ENCODE measurements at regions not wholly inside any gene's neighbourhood (a gene's known extent, or its start where the extent isn't known, plus 50 kb on each side); places are given as distances from the start of the nearest gene placed in this dataset.

DNA sequence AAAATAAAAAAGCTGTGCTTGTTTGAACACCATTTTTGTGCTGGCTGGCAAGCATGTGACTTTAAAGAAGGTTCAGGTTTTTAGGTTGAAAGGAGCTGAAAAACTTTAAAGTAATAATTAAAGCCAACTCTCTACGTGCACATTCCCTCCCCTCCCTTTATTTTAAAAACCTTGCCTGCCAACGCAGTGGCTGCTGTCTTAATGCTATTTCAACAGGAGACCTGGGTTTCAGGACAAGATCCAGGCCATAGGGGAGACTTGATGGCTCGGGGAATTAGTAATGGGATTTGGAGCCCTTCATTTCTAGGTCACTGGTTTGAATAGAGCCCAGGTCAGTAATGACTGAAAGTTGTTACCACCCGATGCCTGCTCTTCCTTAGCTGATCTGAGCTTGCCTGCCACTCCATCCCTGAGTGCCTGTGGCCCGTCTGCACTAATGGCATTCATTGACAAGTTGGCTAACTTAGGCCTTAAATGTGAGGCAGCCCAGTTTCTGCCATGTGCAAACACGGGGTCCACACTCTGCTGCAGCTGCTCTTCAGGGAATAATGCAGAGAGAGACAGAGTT is 1233.2 kb upstream of the ZEB2 start (continued):
- TF ChIP-seq GLIS1 (tag by site-specific recombination; IDR thresholded peaks at IDR 0.05) (no peak), ZNF677 (tag by site-specific recombination; IDR thresholded peaks at IDR 0.05) (no peak), ZNF747 (tag by site-specific recombination; IDR thresholded peaks at IDR 0.05) (no peak), ZNF561 (tag by site-specific recombination; IDR thresholded peaks at IDR 0.05; ENCODE audit: borderline replicate concordance) (no peak), MEIS1 (CRISPR knock-in tag; IDR thresholded peaks at IDR 0.05; ENCODE audit: borderline replicate concordance) (no peak), YY2 (tag by site-specific recombination; IDR thresholded peaks at IDR 0.05) (no peak)

DNA sequence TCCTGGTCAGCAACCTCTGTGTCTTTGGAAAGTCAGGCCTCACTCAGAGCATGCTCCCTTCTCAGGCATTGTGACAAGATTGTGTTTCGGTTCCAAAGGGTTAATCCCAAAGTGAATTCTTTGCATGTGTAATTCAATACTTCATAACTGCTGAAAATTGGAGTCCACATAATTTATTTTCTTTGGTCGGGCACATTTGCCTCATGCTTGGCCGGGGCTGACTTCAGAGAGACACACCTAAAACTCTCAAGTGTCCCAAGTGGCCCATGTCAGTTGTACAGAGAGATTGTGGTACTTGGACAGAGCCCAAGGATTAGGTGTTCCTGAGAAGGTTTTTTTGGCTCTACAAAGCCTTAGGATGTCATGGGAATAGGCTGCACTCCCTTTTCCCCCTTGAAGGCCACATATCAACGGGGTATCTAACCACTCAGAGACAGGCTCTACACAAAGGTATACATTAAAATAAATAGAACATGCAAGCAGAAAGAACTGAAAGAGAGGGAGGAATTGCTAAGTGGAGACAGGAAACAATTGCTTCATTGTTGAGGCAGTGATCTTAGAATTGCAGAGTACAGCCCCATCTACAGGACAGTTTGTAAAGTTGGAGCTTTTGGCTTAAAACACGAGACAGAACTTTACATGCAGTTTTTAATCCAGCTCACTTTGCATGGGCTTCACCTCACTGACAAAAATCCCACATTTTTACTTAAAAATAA is 1232.3 kb upstream of the ZEB2 start:
- Histone ChIP-seq H3K4me1 (ENCODE audit: control insufficient read depth, insufficient read depth, low read length) (peaks cover 12% of the 10 kb centered on the region), H3K36me3 (ENCODE audit: control insufficient read depth in 2 of 2, insufficient read depth in 1 of 2, low read length in 2 of 2) (no peaks in the 10 kb centered on the region), H3K9me3 (ENCODE audit: control insufficient read depth, insufficient read depth, low read depth, low read length) (no peaks in the 10 kb centered on the region), H3K27ac (ENCODE audit: extremely low read depth, low read depth, low read length) (peak overlapping the region; percentile 38), H3K4me3 (ENCODE audit: low read depth, low read length) (no peak overlapping the region)
- POLR2A ChIA-PET = interaction anchor here (0.5 kb wide), 1 partner anchor 165 kb away, joined by 7 read pairs; no protein-coding TSS in a partner anchor
- CTCF ChIA-PET = interaction anchor here (0.6 to 1.2 kb wide), 11 partner anchors 9 to 1228 kb away, joined by 3 to 7 read pairs (median 3); no protein-coding TSS in a partner anchor
- TF ChIP-seq ZNF629 (tag by site-specific recombination; IDR thresholded peaks at IDR 0.05) = no peak
- no peak for TF ChIP-seq ZNF626 (tag by site-specific recombination; IDR thresholded peaks at IDR 0.05)
- TF ChIP-seq, protein P1, sequence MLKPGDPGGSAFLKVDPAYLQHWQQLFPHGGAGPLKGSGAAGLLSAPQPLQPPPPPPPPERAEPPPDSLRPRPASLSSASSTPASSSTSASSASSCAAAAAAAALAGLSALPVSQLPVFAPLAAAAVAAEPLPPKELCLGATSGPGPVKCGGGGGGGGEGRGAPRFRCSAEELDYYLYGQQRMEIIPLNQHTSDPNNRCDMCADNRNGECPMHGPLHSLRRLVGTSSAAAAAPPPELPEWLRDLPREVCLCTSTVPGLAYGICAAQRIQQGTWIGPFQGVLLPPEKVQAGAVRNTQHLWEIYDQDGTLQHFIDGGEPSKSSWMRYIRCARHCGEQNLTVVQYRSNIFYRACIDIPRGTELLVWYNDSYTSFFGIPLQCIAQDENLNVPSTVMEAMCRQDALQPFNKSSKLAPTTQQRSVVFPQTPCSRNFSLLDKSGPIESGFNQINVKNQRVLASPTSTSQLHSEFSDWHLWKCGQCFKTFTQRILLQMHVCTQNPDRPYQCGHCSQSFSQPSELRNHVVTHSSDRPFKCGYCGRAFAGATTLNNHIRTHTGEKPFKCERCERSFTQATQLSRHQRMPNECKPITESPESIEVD (tag by site-specific recombination; IDR thresholded peaks at IDR 0.05) = 0 out of 2 replicates have a peak, but pooled peaks have one; percentile 19
- TF ChIP-seq, protein P2, sequence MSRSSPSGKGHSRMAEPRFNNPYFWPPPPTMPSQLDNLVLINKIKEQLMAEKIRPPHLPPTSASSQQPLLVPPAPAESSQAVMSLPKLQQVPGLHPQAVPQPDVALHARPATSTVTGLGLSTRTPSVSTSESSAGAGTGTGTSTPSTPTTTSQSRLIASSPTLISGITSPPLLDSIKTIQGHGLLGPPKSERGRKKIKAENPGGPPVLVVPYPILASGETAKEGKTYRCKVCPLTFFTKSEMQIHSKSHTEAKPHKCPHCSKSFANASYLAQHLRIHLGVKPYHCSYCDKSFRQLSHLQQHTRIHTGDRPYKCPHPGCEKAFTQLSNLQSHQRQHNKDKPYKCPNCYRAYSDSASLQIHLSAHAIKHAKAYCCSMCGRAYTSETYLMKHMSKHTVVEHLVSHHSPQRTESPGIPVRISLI (tag by site-specific recombination; IDR thresholded peaks at IDR 0.05) = no peak
- TF ChIP-seq, protein P3, sequence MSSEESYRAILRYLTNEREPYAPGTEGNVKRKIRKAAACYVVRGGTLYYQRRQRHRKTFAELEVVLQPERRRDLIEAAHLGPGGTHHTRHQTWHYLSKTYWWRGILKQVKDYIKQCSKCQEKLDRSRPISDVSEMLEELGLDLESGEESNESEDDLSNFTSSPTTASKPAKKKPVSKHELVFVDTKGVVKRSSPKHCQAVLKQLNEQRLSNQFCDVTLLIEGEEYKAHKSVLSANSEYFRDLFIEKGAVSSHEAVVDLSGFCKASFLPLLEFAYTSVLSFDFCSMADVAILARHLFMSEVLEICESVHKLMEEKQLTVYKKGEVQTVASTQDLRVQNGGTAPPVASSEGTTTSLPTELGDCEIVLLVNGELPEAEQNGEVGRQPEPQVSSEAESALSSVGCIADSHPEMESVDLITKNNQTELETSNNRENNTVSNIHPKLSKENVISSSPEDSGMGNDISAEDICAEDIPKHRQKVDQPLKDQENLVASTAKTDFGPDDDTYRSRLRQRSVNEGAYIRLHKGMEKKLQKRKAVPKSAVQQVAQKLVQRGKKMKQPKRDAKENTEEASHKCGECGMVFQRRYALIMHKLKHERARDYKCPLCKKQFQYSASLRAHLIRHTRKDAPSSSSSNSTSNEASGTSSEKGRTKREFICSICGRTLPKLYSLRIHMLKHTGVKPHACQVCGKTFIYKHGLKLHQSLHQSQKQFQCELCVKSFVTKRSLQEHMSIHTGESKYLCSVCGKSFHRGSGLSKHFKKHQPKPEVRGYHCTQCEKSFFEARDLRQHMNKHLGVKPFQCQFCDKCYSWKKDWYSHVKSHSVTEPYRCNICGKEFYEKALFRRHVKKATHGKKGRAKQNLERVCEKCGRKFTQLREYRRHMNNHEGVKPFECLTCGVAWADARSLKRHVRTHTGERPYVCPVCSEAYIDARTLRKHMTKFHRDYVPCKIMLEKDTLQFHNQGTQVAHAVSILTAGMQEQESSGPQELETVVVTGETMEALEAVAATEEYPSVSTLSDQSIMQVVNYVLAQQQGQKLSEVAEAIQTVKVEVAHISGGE (tag by site-specific recombination; conservative IDR thresholded peaks at IDR 0.05; ENCODE audit: low read depth) = peak; percentile 33; the same call in 1 of the 2 replicates
- TF ChIP-seq ZFP3 (tag by site-specific recombination; IDR thresholded peaks at IDR 0.05; ENCODE audit: low read depth) = no peak
- no peak for TF ChIP-seq ZNF747 (tag by site-specific recombination; IDR thresholded peaks at IDR 0.05)
- no peak for TF ChIP-seq ZNF157 (tag by site-specific recombination; IDR thresholded peaks at IDR 0.05)
- TF ChIP-seq, protein P4, sequence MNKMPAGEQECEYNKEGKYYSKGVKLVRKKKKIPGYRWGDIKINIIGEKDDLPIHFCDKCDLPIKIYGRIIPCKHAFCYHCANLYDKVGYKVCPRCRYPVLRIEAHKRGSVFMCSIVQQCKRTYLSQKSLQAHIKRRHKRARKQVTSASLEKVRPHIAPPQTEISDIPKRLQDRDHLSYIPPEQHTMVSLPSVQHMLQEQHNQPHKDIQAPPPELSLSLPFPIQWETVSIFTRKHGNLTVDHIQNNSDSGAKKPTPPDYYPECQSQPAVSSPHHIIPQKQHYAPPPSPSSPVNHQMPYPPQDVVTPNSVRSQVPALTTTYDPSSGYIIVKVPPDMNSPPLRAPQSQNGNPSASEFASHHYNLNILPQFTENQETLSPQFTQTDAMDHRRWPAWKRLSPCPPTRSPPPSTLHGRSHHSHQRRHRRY (tag by site-specific recombination; IDR thresholded peaks at IDR 0.05) = no peak
- TF ChIP-seq ZBTB1 (tag by site-specific recombination; IDR thresholded peaks at IDR 0.05) = no peak
- no peak for TF ChIP-seq ZNF146 (tag by site-specific recombination; IDR thresholded peaks at IDR 0.05)
- no peak for TF ChIP-seq HOXD13 (CRISPR knock-in tag; IDR thresholded peaks at IDR 0.05; ENCODE audit: borderline replicate concordance)
- TF ChIP-seq ZNF24 (tag by site-specific recombination; IDR thresholded peaks at IDR 0.05) = no peak
- no peak for TF ChIP-seq ZNF37A (tag by site-specific recombination; IDR thresholded peaks at IDR 0.05)
- TF ChIP-seq GLIS1 (tag by site-specific recombination; IDR thresholded peaks at IDR 0.05) = no peak
- TF ChIP-seq ZNF473 (tag by site-specific recombination; IDR thresholded peaks at IDR 0.05) = no peak
- TF ChIP-seq HOXA7 (CRISPR knock-in tag; IDR thresholded peaks at IDR 0.05; ENCODE audit: borderline replicate concordance) = no peak
- TF ChIP-seq, protein P5, sequence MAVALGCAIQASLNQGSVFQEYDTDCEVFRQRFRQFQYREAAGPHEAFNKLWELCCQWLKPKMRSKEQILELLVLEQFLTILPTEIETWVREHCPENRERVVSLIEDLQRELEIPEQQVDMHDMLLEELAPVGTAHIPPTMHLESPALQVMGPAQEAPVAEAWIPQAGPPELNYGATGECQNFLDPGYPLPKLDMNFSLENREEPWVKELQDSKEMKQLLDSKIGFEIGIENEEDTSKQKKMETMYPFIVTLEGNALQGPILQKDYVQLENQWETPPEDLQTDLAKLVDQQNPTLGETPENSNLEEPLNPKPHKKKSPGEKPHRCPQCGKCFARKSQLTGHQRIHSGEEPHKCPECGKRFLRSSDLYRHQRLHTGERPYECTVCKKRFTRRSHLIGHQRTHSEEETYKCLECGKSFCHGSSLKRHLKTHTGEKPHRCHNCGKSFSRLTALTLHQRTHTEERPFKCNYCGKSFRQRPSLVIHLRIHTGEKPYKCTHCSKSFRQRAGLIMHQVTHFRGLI (tag by site-specific recombination; IDR thresholded peaks at IDR 0.05) = no peak
- no peak for TF ChIP-seq ZNF114 (tag by site-specific recombination; IDR thresholded peaks at IDR 0.05)
- no peak for TF ChIP-seq ZNF350 (tag by site-specific recombination; IDR thresholded peaks at IDR 0.05)
- no peak for TF ChIP-seq KLF7 (tag by site-specific recombination; IDR thresholded peaks at IDR 0.05; ENCODE audit: borderline replicate concordance)
- 0 out of 2 replicates have a peak, but pooled peaks have one; percentile 20 for TF ChIP-seq KLF10 (tag by site-specific recombination; IDR thresholded peaks at IDR 0.05)
- no peak for TF ChIP-seq ZNF544 (tag by site-specific recombination; IDR thresholded peaks at IDR 0.05)

All from HEK293 (cell line).